PC-3 (cell line): ENCODE measurements at regions not wholly inside any gene's neighbourhood (a gene's known extent, or its start where the extent isn't known, plus 50 kb on each side); places are given as distances from the start of the nearest gene placed in this dataset.

Source experiments
- ATAC-seq: fragments of 200-7000 bp; cut with Tn5 transposase; 2 replicates; pipeline ENCODE4 v1.9.1; 2020; ENCODE audit warnings: mild to moderate bottlenecking, moderate library complexity
- BruUV-seq: library from RNA; stranded (reverse); fragments of 400-500 nt; replicated peaks from 2 replicates; lab custom pipeline; 2021; lab: Mats Ljungman, UMichigan
- CTCF ChIA-PET: fragments of 300-600 bp; sonication (Branson Sonifier 250); formaldehyde crosslinking; loops from one replicate; lab custom pipeline; 2022; ENCODE audit warnings: antibody characterized with exemption; lab: Charles Lee
- POLR2A ChIA-PET: fragments of 300-600 bp; sonication (Branson Sonifier 250); formaldehyde crosslinking; loops from one replicate; lab custom pipeline; 2022; ENCODE audit warnings: antibody characterized with exemption; ENCODE audit not compliant: unreplicated experiment; lab: Charles Lee
- DNase-seq: peaks from one replicate; pipeline ENCODE4 v3.0.0-alpha.2; 2015
- H2AFZ ChIP-seq: fragments of 300-600 bp; sonication (generic); 2 replicates; pipeline ENCODE4 v1.6.0; 2016; ENCODE audit warnings: antibody characterized with exemption, low read length
- H3F3A ChIP-seq: fragments of 300-600 bp; sonication (generic); one replicate; pipeline ENCODE4 v1.6.0; 2017; ENCODE audit warnings: antibody characterized with exemption, low read length, control low read depth, mild to moderate bottlenecking; ENCODE audit not compliant: unreplicated experiment
- H3K27ac ChIP-seq: fragments of 300-600 bp; sonication (generic); 2 replicates; pipeline ENCODE4 v1.5.1; 2016; ENCODE audit warnings: mild to moderate bottlenecking, low read length
- H3K27me3 ChIP-seq: fragments of 300-600 bp; sonication (generic); 2 replicates; pipeline ENCODE4 v1.6.1; 2016; ENCODE audit warnings: low read length, mixed read lengths
- H3K36me3 ChIP-seq: fragments of 300-600 bp; sonication (generic); 2 replicates; pipeline ENCODE4 v1.6.1; 2016; ENCODE audit warnings: low read depth, mixed run types, low read length, mixed read lengths
- H3K4me1 ChIP-seq: fragments of 300-600 bp; sonication (generic); 2 replicates; pipeline ENCODE4 v1.5.1; 2016; ENCODE audit warnings: low read length; ENCODE audit not compliant: insufficient read depth
- H3K4me2 ChIP-seq: fragments of 300-600 bp; sonication (generic); 2 replicates; pipeline ENCODE4 v1.6.0; 2016; ENCODE audit warnings: low read length
- H3K4me3 ChIP-seq: fragments of 300-600 bp; sonication (generic); 2 replicates; pipeline ENCODE4 v1.5.1; 2016; ENCODE audit warnings: mild to moderate bottlenecking, low read length, mixed read lengths
- H3K79me2 ChIP-seq: fragments of 300-600 bp; sonication (generic); 2 replicates; pipeline ENCODE4 v1.6.1; 2017; ENCODE audit warnings: low read length, mixed read lengths
- H3K9ac ChIP-seq: fragments of 300-600 bp; sonication (generic); 2 replicates; pipeline ENCODE4 v1.6.0; 2016; ENCODE audit warnings: mild to moderate bottlenecking, low read length
- H3K9me2 ChIP-seq: fragments of 300-600 bp; sonication (generic); replicated peaks from 2 replicates; pipeline ENCODE4 v1.6.1; 2016; ENCODE audit warnings: mixed run types, low read length, mixed read lengths
- H3K9me3 ChIP-seq: fragments of 300-600 bp; sonication (generic); 2 replicates; pipeline ENCODE4 v1.6.1; 2016; ENCODE audit warnings: low read length, mixed read lengths
- H4K20me1 ChIP-seq: fragments of 300-600 bp; sonication (generic); 2 replicates; pipeline ENCODE4 v1.6.1; 2016; ENCODE audit warnings: low read length, mixed read lengths
- EZH2 ChIP-seq: fragments of 300-600 bp; sonication (generic); IDR thresholded peaks from one replicate; pipeline ENCODE4 v1.6.1; 2017; ENCODE audit warnings: antibody characterized with exemption, mild to moderate bottlenecking, low read length; ENCODE audit not compliant: unreplicated experiment
- EZH2phosphoT487 ChIP-seq: fragments of 300-600 bp; sonication (generic); IDR thresholded peaks from 2 replicates; pipeline ENCODE4 v1.6.1; 2018; ENCODE audit warnings: mild to moderate bottlenecking, antibody characterized with exemption, low read length, borderline replicate concordance
- intact Hi-C: fragments of 100-400 bp; cut with micrococcal nuclease; formaldehyde crosslinking; loops from 2 replicates; pipeline ENCODE4 v1.9.0; 2023
- TF ChIP-seq, protein P1 (sequence below): fragments of 300-600 bp; sonication (generic); conservative IDR thresholded peaks from 2 replicates; pipeline ENCODE4 v1.5.1; 2017; ENCODE audit warnings: antibody characterized with exemption, low read depth, mild to moderate bottlenecking, low read length

DNA sequence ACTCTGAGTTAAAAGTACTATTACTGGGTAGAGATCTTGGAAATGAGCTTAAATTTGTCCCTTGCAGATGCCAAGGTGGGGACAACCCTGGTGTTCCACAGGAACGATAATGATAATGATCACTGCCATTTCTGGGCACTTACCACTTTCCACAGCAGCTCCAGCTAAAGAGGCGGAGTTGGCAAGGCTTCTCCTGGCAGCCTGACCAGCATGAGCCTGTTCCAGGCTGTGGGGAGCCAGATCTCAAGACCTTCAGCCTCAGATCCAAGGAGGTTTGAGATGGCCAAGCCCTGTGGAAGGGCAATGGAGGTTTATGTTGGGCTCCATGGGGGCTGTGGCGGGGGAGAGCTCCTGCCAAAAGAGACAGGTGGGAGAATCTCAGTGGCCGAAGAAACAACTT is 244.9 kb upstream of the MVB12B start:
- TF ChIP-seq EZH2phosphoT487, result no peak
- TF ChIP-seq, protein P1, sequence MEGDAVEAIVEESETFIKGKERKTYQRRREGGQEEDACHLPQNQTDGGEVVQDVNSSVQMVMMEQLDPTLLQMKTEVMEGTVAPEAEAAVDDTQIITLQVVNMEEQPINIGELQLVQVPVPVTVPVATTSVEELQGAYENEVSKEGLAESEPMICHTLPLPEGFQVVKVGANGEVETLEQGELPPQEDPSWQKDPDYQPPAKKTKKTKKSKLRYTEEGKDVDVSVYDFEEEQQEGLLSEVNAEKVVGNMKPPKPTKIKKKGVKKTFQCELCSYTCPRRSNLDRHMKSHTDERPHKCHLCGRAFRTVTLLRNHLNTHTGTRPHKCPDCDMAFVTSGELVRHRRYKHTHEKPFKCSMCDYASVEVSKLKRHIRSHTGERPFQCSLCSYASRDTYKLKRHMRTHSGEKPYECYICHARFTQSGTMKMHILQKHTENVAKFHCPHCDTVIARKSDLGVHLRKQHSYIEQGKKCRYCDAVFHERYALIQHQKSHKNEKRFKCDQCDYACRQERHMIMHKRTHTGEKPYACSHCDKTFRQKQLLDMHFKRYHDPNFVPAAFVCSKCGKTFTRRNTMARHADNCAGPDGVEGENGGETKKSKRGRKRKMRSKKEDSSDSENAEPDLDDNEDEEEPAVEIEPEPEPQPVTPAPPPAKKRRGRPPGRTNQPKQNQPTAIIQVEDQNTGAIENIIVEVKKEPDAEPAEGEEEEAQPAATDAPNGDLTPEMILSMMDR, result no peak
- no peak for TF ChIP-seq EZH2
- no peaks in the 10 kb centered on the region for H3K4me1 ChIP-seq
- H3K9ac ChIP-seq, result no peak overlapping the region
- CTCF ChIA-PET, result no interaction called here
- no peaks in the 10 kb centered on the region for H3K9me2 ChIP-seq
- DNase-seq, result no peak
- no peak overlapping the region for H3K4me3 ChIP-seq
- POLR2A ChIA-PET, result no interaction called here
- H3K27ac ChIP-seq, result no peak overlapping the region
- H3K79me2 ChIP-seq, result no peaks in the 10 kb centered on the region
- no peaks in the 10 kb centered on the region for H3K36me3 ChIP-seq
- no TSS peak for BruUV-seq
- H3K4me2 ChIP-seq, result no peak overlapping the region
- 0 out of 2 replicates have a peak, but pooled peaks cover 3% of the 10 kb centered on the region for H3K27me3 ChIP-seq
- ATAC-seq, result no peak
- no peaks in the 10 kb centered on the region for H4K20me1 ChIP-seq
- no peaks in the 10 kb centered on the region for H3F3A ChIP-seq
- H2AFZ ChIP-seq, result no peak overlapping the region
- intact Hi-C loops, result no loop called here
- H3K9me3 ChIP-seq, result no peaks in the 10 kb centered on the region

DNA sequence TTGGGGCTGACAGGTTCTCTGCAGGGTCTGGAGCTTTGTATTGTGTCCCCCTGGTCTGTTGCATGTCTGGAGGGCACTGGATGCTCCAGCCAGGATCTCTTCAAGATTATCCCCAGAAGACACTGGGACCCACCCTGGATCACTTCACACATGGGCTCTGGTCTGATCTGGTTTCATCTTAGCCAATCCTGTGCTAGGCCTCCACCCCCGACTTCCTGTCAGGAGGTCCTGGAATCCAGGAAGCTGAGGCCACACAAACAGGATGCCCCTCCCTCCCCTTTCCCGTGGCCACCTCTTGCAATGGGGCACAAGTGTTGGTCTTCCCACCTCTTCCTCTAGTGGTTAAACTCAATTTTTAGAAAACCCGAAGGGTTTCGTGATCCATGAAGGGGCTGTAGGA is 242.6 kb upstream of the MVB12B start:
- no peak overlapping the region for H3K4me2 ChIP-seq
- intact Hi-C loops, result no loop called here
- no peaks in the 10 kb centered on the region for H3K9me3 ChIP-seq
- no TSS peak for BruUV-seq
- H3K4me3 ChIP-seq, result no peak overlapping the region
- no peaks in the 10 kb centered on the region for H3K9me2 ChIP-seq
- H4K20me1 ChIP-seq, result no peaks in the 10 kb centered on the region
- no peak overlapping the region for H3K27ac ChIP-seq
- DNase-seq (no peak), ATAC-seq (no peak)
- CTCF ChIA-PET, result no interaction called here
- H3K27me3 ChIP-seq, result 0 out of 2 replicates have a peak, but pooled peaks cover 3% of the 10 kb centered on the region
- no peaks in the 10 kb centered on the region for H3F3A ChIP-seq
- H3K9ac ChIP-seq, result no peak overlapping the region
- H3K36me3 ChIP-seq, result no peaks in the 10 kb centered on the region
- no peak overlapping the region for H2AFZ ChIP-seq
- H3K79me2 ChIP-seq, result no peaks in the 10 kb centered on the region
- POLR2A ChIA-PET, result no interaction called here
- no peak for TF ChIP-seq EZH2phosphoT487
- no peak for TF ChIP-seq EZH2
- TF ChIP-seq, protein P1, result no peak
- no peaks in the 10 kb centered on the region for H3K4me1 ChIP-seq

DNA sequence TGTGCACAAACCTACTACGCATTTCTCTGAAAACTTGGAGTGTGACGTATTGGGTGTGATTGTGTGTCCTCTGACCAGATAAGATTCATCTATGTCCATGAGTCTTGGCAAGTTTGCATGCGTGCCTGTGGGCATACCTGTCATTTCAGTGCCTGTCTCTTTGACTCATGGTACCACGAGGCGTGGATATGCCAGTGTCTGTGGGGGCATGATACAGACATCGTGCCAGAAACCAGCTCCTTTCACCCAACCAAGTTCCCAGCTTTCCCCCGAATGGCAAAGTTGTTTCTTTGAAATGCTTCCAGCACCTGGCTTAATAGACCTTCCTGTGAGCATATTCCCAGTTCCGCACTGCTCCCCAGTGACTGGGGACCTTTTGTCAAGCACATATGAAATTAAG is 241.9 kb upstream of the MVB12B start:
- BruUV-seq, result no TSS peak
- Histone ChIP-seq H3K36me3 (no peaks in the 10 kb centered on the region), H3K27me3 (0 out of 2 replicates have a peak, but pooled peaks cover 3% of the 10 kb centered on the region), H3K4me2 (no peak overlapping the region), H3K4me1 (no peaks in the 10 kb centered on the region), H3K9me2 (no peaks in the 10 kb centered on the region), H4K20me1 (no peaks in the 10 kb centered on the region), H3K27ac (no peak overlapping the region), H3K9ac (no peak overlapping the region), H3F3A (no peaks in the 10 kb centered on the region), H3K79me2 (no peaks in the 10 kb centered on the region), H3K9me3 (no peaks in the 10 kb centered on the region), H3K4me3 (no peak overlapping the region), H2AFZ (no peak overlapping the region)
- DNase-seq (no peak), ATAC-seq (no peak)
- no peak for TF ChIP-seq EZH2
- TF ChIP-seq EZH2phosphoT487, result no peak
- TF ChIP-seq, protein P1, result no peak
- ChIA-PET POLR2A (interaction anchor here (0.6 kb wide), 1 partner anchor 610 kb away, joined by 3 read pairs; no protein-coding TSS in a partner anchor), CTCF (no interaction called here)
- intact Hi-C loops, result no loop called here
